NCI-H748 (cell line): ENCODE measurements at regions not wholly inside any gene's neighbourhood (a gene's known extent, or its start where the extent isn't known, plus 50 kb on each side); places are given as distances from the start of the nearest gene placed in this dataset.
A peak's percentile ranks its signal among the peaks of the same experiment; 100 is the strongest.

Experiments used
- DNase-seq: peaks from one replicate; lab custom pipeline; 2025; ENCODE audit not compliant: unreplicated experiment; lab: John Stamatoyannopoulos, UW

GRCh38 chr7:31284106-31284505 lies 56.4 kb downstream of the NEUROD6 start:
- DNase-seq = peak; percentile 90

GRCh38 chr7:31271641-31272405 lies 68.7 kb downstream of the NEUROD6 start:
- DNase-seq = peak; percentile 54

DNA sequence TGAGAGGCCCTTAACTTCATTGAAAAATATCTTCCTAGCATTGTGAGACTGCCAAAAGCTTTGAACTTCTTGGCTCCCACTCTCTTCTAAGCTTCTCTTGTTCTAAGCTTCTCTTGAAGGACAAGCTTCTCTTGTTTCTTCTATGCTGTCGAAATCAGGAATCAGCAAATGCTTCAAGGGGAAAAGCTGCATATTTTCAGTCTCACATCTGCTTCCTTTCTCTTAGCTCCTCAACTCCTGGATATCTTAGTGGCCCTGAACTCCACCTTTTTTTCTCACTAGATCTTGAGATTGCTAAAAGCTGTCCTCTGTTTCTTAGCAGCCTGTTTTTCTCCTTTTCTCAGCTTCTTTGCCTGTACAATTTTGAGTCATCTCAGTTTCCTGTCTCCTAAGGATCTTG lies 73.0 kb downstream of the NEUROD6 start:
- DNase-seq = no peak

DNA sequence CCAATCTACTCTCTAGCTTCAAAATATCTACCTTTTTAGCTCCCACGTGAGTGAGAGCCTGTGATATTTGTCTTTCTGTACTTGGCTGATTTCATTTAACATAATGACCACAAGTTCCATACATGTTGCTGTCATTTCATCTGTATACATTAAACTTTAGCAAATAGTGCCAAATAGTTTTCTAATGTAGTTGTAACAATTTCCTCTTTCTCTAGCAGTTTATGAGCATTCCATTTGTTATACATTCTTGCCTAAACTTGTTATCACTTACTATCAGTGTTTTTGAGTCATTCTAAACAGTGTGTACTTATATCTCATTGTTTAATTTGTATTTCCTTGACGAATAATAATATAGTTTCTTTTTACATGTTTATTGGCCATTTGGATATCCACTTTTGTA lies 77.2 kb downstream of the NEUROD6 start:
- no peak for DNase-seq

GRCh38 chr7:31261341-31261740 lies 79.2 kb downstream of the NEUROD6 start:
- DNase-seq = peak; percentile 17

- DNase-seq = no peak
These were observed 79.7 kb downstream of the NEUROD6 start for GRCh38 chr7:31260851-31261250.

DNA sequence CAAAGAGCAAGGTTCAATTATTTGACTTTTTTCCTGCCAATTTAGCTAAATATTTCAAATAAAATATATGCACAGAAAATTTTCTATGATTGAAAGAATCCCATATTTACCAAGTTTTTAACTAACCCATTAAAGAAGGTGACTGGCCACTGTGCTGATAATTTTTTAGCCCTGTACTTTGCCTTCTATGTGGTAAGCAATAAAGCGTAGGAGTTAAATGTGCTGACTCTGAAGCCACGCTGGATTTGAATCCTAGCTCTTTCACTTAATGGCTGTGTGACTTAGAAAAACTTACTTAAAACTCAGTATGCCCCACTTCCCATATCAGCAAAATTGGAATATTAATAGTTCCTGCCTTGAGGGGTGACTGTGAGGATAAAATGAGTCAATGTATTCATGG lies 82.1 kb downstream of the NEUROD6 start:
- no peak for DNase-seq

GRCh38 chr7:31256506-31256905 lies 84.0 kb downstream of the NEUROD6 start:
- DNase-seq = no peak

DNA sequence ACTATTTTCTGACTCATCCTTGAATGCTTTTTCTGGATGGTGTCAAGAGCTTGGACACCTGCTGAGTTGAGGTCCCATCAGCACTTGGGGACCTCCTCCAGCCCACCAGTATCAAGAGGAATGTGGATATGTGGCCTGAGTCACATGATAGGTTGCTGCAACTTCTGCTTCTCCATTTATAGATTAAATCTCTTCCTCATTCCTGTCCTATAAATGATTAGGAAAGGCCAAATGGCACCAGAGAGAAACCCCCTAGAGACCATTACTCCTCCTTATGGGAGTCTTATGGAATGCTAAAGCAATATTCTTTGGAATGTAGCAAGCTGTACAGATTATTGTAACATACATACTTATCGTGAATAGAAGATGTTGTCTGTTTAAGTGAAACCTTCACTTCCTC lies 85.6 kb downstream of the NEUROD6 start:
- no peak for DNase-seq

GRCh38 chr7:31253532-31253931 lies 87.0 kb downstream of the NEUROD6 start:
- no peak for DNase-seq

GRCh38 chr7:31251441-31251840 lies 89.1 kb downstream of the NEUROD6 start:
- DNase-seq = no peak

- no peak for DNase-seq
These were observed 90.9 kb downstream of the NEUROD6 start for GRCh38 chr7:31249671-31250070.

- no peak for DNase-seq
These were observed 103.7 kb downstream of the NEUROD6 start for GRCh38 chr7:31236868-31237267.

GRCh38 chr7:31234836-31235605 lies 105.5 kb downstream of the NEUROD6 start:
- no peak for DNase-seq

- DNase-seq = no peak
These were observed 111.6 kb downstream of the NEUROD6 start for GRCh38 chr7:31228957-31229356.

- DNase-seq = no peak
These were observed 125.8 kb downstream of the NEUROD6 start for GRCh38 chr7:31214751-31215150.

DNA sequence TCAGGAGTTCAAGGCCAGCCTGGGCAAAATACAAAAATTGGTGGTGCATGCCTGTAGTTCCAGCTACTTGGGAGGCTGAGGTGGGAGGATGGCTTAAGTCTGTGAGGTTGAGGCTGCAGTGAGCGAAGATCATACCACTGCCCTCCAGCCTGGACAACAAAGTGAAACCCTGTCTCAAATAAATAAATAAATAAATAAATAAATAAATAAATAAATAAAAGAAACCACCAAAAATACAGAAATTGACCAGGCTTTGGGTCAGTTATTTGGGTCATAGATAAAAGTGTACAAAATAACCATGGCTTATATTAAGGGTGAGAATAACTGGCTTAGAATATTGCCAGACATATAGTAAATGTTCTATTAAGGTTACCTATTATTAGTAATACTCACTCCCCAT lies 129.2 kb downstream of the NEUROD6 start:
- no peak for DNase-seq

DNA sequence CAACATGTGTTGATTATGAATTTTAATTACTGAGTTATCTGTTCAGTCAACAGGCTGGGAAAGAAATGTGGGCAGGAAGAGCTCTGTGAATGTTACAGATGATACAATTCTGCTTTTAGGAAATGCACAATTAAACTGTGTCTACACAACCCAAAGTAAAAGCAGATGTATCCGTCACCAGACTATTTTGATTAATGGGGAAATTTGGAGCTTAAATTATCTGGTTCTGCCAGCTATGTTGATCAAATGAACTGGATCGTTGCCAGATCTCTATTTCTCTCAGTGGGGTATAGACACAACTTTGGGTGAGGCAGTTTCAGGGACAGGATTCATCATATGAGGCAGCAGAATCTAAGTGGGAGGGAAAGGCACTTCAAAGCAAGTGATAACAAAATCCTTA lies 136.5 kb downstream of the NEUROD6 start:
- peak; percentile 35 for DNase-seq

DNA sequence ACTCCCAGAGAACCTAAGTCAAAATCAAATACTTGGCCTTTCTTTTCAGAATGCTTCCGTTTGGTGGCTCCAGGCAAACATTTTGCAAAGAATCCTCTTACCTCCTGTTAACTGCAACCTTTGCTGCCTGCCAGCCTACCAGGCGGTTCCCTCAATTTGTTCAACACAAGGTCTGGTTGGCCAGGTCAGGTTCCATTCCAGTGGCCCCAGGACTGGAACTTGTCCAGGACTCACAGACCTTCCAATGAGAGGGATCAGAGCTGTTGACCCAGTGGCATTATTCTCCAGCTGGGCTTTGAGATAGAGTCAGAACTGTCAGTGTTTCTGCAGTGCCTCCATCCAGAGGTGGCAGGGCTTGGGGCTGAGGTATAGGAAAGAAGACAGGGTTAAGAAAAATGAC lies 137.0 kb downstream of the NEUROD6 start:
- DNase-seq = no peak

DNA sequence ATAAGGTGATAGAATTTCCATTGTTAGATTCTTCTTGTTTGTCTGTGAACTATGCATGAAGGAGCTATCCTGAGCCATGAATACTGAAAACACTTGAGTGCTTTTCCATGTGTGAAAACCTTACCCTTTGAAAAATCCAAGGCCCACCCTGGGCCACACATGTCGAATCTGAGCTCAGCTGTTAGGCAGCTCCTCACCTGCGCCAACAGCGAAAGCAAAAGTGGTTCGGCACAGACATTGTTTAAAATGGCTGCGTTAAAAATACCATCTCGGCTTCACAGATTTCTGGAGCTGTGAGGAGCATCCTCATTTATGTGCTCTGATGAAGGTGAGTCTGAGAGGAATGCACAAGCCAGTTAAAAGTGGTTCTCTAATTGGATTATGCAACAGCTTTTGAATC lies 137.7 kb downstream of the NEUROD6 start:
- DNase-seq = no peak

DNA sequence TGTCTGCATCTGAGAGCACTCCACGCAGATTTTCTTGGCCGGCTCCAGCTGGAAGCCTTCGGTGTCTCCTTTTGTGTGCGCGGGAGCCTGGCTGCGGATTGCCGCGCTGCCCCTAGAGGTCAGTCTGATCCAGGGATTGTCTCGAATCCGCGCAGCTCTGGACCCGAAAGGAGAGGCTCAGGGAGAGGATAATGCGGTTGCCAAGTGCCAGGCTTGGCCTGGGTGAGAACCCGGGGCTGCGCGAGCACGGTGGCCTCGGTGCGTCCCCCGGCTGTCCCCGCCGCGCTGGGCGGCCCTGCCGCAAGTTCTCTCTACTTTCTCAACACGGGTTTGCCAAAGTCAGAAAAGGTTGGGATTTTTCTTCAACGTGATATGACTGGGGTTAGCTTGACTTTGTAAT lies 140.9 kb downstream of the ADCYAP1R1 start:
- DNase-seq = peak; percentile 91

DNA sequence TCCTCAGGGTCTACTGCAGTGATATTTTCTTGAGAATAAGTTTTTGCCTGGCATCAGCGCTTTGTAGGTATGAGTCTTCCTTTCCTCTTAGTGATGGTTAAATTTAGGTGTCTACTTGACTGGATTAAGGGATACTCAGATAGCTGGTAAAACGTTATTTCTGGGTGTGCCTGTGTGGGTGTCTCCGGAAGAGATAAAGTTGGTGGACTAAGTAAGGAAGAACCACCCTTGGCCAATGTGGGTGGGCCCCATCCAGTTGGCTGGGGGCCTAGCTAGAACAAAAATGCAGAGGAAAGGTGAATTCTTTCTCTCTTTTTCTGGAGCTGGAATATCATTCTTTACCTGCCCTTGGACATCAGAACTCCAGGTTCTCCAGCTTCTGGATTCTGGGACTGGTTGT lies 138.8 kb downstream of the ADCYAP1R1 start:
- no peak for DNase-seq

DNA sequence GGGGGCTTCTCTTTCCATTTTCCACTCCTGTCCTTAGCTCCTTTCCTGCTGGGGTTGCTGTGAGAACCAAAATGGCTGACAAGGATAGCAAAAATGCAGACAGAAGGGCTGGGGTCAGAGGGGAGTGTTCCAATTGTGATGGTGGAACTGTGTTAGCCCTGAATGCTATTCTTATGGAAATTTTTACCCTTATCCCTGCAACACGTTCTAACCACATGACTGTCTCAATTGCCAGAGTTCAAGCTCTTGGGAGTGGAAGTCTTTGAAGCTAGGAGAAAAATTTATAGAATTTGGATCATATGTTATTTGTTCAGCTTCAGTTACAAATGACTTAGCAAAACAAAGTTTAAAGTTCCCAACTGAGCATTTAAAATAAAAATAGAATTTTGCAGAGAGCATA lies 134.1 kb downstream of the ADCYAP1R1 start:
- DNase-seq = no peak
